H1 (cell line): ENCODE measurements at regions not wholly inside any gene's neighbourhood (a gene's known extent, or its start where the extent isn't known, plus 50 kb on each side); places are given as distances from the start of the nearest gene placed in this dataset.

ENCODE experiments used
- ASH2L ChIP-seq: fragments of 200-600, 300-600 bp; sonication (generic); IDR thresholded peaks from one replicate; pipeline ENCODE4 v1.7.1; 2017; ENCODE audit warnings: low read length
- CTCF ChIP-seq, 3 experiments: IDR thresholded peaks; 1 replicate in 2 of 3; 2 replicates in 1 of 3; pipeline versions ENCODE4 v1.5.1 to v1.6.1; 2011; ENCODE audit warnings: low read length in 3 of 3, mild to moderate bottlenecking in 3 of 3, inconsistent platforms in 2 of 3, low read depth in 1 of 3, moderate library complexity in 1 of 3; ENCODE audit not compliant: insufficient read depth in 1 of 3; ENCODE audit errors: control extremely low read depth in 1 of 3
- RFX5 ChIP-seq: IDR thresholded peaks from 2 replicates; pipeline ENCODE4 v1.6.1; 2011; ENCODE audit warnings: low read depth, low read length, improper control_type of control experiment, borderline replicate concordance
- TF ChIP-seq, protein P1 (sequence below): IDR thresholded peaks from 2 replicates; pipeline ENCODE4 v1.6.1; 2011; ENCODE audit warnings: low read length, improper control_type of control experiment

- TF ChIP-seq, protein P1, sequence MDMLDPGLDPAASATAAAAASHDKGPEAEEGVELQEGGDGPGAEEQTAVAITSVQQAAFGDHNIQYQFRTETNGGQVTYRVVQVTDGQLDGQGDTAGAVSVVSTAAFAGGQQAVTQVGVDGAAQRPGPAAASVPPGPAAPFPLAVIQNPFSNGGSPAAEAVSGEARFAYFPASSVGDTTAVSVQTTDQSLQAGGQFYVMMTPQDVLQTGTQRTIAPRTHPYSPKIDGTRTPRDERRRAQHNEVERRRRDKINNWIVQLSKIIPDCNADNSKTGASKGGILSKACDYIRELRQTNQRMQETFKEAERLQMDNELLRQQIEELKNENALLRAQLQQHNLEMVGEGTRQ, result no peak
- TF ChIP-seq ASH2L, result no peak
- no peak for TF ChIP-seq RFX5
- no peak for TF ChIP-seq CTCF (IDR thresholded peaks at IDR 0.05; ENCODE audit: control extremely low read depth in 1 of 3, insufficient read depth in 1 of 3, low read depth in 1 of 3, low read length in 3 of 3)
These were observed 54.2 kb upstream of the ANKRD1 start (continued) for GRCh38 chr10:90975096-90975495.
